Hepatocyte (in vitro differentiated cells): ENCODE measurements at regions not wholly inside any gene's neighbourhood (a gene's known extent, or its start where the extent isn't known, plus 50 kb on each side); places are given as distances from the start of the nearest gene placed in this dataset.

ENCODE experiments used
- DNase-seq: peaks from one replicate; pipeline ENCODE4 v3.0.0-alpha.2; 2016; ENCODE audit warnings: low spot score
- H2AFZ ChIP-seq: fragments of 200-600 bp; sonication (generic); 2 replicates; pipeline ENCODE4 v1.6.0; 2016; ENCODE audit warnings: antibody characterized with exemption, mild to moderate bottlenecking
- H3K27ac ChIP-seq: fragments of 200-600 bp; sonication (generic); 2 replicates; pipeline ENCODE4 v1.5.1; 2016; ENCODE audit warnings: mild to moderate bottlenecking
- H3K27me3 ChIP-seq: fragments of 200-600 bp; sonication (generic); 2 replicates; pipeline ENCODE4 v1.6.1; 2016
- H3K36me3 ChIP-seq: fragments of 200-600 bp; sonication (generic); replicated peaks from 2 replicates; pipeline ENCODE4 v1.5.1; 2016; ENCODE audit warnings: low read depth; ENCODE audit not compliant: insufficient read depth
- H3K4me1 ChIP-seq: fragments of 200-600 bp; sonication (generic); 2 replicates; pipeline ENCODE4 v1.5.1; 2016; ENCODE audit warnings: mild to moderate bottlenecking, moderate library complexity; ENCODE audit not compliant: insufficient read depth
- H3K4me2 ChIP-seq: fragments of 200-600 bp; sonication (generic); 2 replicates; pipeline ENCODE4 v1.6.0; 2016
- H3K4me3 ChIP-seq: fragments of 200-600 bp; sonication (generic); 2 replicates; pipeline ENCODE4 v1.5.1; 2016; ENCODE audit warnings: mild to moderate bottlenecking
- H3K79me2 ChIP-seq: fragments of 200-600 bp; sonication (generic); 2 replicates; pipeline ENCODE4 v1.6.0; 2017; ENCODE audit warnings: mild to moderate bottlenecking
- H3K9me2 ChIP-seq: fragments of 200-600 bp; sonication (generic); replicated peaks from 2 replicates; pipeline ENCODE4 v1.6.0; 2017; ENCODE audit warnings: mild to moderate bottlenecking; ENCODE audit not compliant: insufficient read depth
- H3K9me3 ChIP-seq: fragments of 200-600 bp; sonication (generic); 2 replicates; pipeline ENCODE4 v1.5.1; 2016; ENCODE audit warnings: low read depth, mild to moderate bottlenecking
- H4K20me1 ChIP-seq: fragments of 200-600 bp; sonication (generic); 2 replicates; pipeline ENCODE4 v1.6.0; 2016; ENCODE audit warnings: mild to moderate bottlenecking; ENCODE audit not compliant: insufficient read depth, poor library complexity, severe bottlenecking
- CTCF ChIP-seq: fragments of 200-600 bp; sonication (generic); IDR thresholded peaks from 2 replicates; pipeline ENCODE4 v1.5.1; 2016; ENCODE audit warnings: antibody characterized with exemption, mild to moderate bottlenecking; ENCODE audit not compliant: poor library complexity
- EZH2 ChIP-seq: fragments of 200-600 bp; sonication (generic); IDR thresholded peaks from 2 replicates; pipeline ENCODE4 v1.6.1; 2016; ENCODE audit warnings: antibody characterized with exemption, mild to moderate bottlenecking, borderline replicate concordance
- EZH2phosphoT487 ChIP-seq: fragments of 200-600 bp; sonication (generic); IDR thresholded peaks from one replicate; pipeline ENCODE4 v1.6.1; 2018; ENCODE audit warnings: antibody characterized with exemption, mild to moderate bottlenecking, low read depth, moderate library complexity; ENCODE audit not compliant: unreplicated experiment, severe bottlenecking
- WGBS: methylation state at CpG from one replicate; pipeline ENCODE4 v1.1.6; 2016; ENCODE audit warnings: low lambda C conversion rate; ENCODE audit errors: missing lambda C conversion rate; 5-methylcytosine and 5-hydroxymethylcytosine counted together

- Histone ChIP-seq H3K36me3 (no peaks in the 10 kb centered on the region), H3K27ac (no peak overlapping the region), H4K20me1 (no peaks in the 10 kb centered on the region), H2AFZ (no peak overlapping the region), H3K4me1 (no peaks in the 10 kb centered on the region), H3K27me3 (no peaks in the 10 kb centered on the region), H3K9me2 (no peaks in the 10 kb centered on the region), H3K4me2 (no peak overlapping the region), H3K79me2 (no peaks in the 10 kb centered on the region), H3K9me3 (no peaks in the 10 kb centered on the region), H3K4me3 (no peak overlapping the region)
- peak; percentile 44 for DNase-seq
- 68% methylated on average over 9 of the region's 9 CpGs for WGBS
- TF ChIP-seq EZH2 (no peak), EZH2phosphoT487 (no peak), CTCF (peak; percentile 60)
Observed at GRCh38 chr7:132049462-132050304, 493.3 kb upstream of the PODXL start.

- Histone ChIP-seq H4K20me1 (no peaks in the 10 kb centered on the region), H3K79me2 (no peaks in the 10 kb centered on the region), H3K4me3 (no peak overlapping the region), H3K4me2 (no peak overlapping the region), H3K9me2 (no peaks in the 10 kb centered on the region), H3K27ac (no peak overlapping the region), H3K9me3 (no peaks in the 10 kb centered on the region), H3K36me3 (no peaks in the 10 kb centered on the region), H3K4me1 (no peaks in the 10 kb centered on the region), H2AFZ (no peak overlapping the region), H3K27me3 (no peaks in the 10 kb centered on the region)
- no peak for DNase-seq
- WGBS: 82% methylated on average over 2 of the region's 2 CpGs
- no peak for TF ChIP-seq EZH2phosphoT487
- no peak for TF ChIP-seq EZH2
- TF ChIP-seq CTCF: no peak
Observed at GRCh38 chr7:132045481-132045980, 489.1 kb upstream of the PODXL start.

- H4K20me1 ChIP-seq: no peaks in the 10 kb centered on the region
- 86% methylated on average over 2 of the region's 2 CpGs for WGBS
- H3K27me3 ChIP-seq: no peaks in the 10 kb centered on the region
- no peaks in the 10 kb centered on the region for H3K4me1 ChIP-seq
- H3K79me2 ChIP-seq: no peaks in the 10 kb centered on the region
- H3K9me3 ChIP-seq: no peaks in the 10 kb centered on the region
- no peak overlapping the region for H3K4me3 ChIP-seq
- no peak for TF ChIP-seq EZH2phosphoT487
- no peaks in the 10 kb centered on the region for H3K9me2 ChIP-seq
- no peak overlapping the region for H3K27ac ChIP-seq
- no peak overlapping the region for H3K4me2 ChIP-seq
- H2AFZ ChIP-seq: no peak overlapping the region
- no peak for DNase-seq
- H3K36me3 ChIP-seq: no peaks in the 10 kb centered on the region
Observed at GRCh38 chr7:132045002-132045401, 488.6 kb upstream of the PODXL start.

GRCh38 chr7:132044247-132044646 is 487.8 kb upstream of the PODXL start:
- no peaks in the 10 kb centered on the region for H3K36me3 ChIP-seq
- no peaks in the 10 kb centered on the region for H3K79me2 ChIP-seq
- no peak overlapping the region for H3K4me2 ChIP-seq
- H3K9me3 ChIP-seq: no peaks in the 10 kb centered on the region
- DNase-seq: no peak
- H3K27ac ChIP-seq: no peak overlapping the region
- H4K20me1 ChIP-seq: no peaks in the 10 kb centered on the region
- TF ChIP-seq EZH2phosphoT487 (no peak), CTCF (no peak), EZH2 (no peak)
- no peak overlapping the region for H2AFZ ChIP-seq
- no peaks in the 10 kb centered on the region for H3K9me2 ChIP-seq
- H3K27me3 ChIP-seq: peaks cover 1% of the 10 kb centered on the region
- WGBS: 95% methylated on average over 1 of the region's 1 CpG
- H3K4me1 ChIP-seq: no peaks in the 10 kb centered on the region
- H3K4me3 ChIP-seq: no peak overlapping the region
